HG02610 (cell line): ENCODE measurements at regions not wholly inside any gene's neighbourhood (a gene's known extent, or its start where the extent isn't known, plus 50 kb on each side); places are given as distances from the start of the nearest gene placed in this dataset.

ENCODE experiments used
- ATAC-seq: cut with Tn5 transposase; IDR thresholded peaks from one replicate; pipeline ENCODE4 v1.9.1; 2021; ENCODE audit warnings: mild to moderate bottlenecking, moderate library complexity; ENCODE audit not compliant: unreplicated experiment

DNA sequence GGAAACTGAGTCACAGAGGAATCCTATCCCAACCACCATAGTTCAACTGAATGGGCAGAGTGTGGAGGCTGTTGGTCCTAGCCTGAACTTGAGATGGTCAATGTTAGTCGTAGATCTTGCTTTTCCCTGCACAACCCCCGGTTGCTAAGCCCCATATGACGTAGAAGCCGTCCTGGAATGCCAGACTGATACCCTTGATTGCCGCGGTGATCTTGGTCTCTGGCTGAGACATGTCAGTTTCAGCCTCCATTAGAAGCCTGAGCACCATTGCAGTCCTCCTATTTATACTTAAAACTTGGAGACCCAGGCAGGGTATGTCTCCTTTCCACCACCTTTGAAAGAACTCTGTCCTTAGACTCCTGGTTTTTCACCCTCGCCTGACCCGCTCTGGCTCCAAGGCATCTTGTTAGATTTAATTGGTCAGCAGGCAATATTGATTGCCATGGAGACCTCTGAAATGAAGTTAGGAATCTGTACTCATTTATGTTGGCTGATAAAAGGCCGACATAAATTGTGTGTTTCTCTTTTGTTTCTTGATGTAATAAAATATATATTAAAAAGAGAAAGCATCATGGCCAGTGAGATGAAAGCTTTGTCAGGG, 53.4 kb downstream of the RPLP1 start:
- no peak for ATAC-seq

DNA sequence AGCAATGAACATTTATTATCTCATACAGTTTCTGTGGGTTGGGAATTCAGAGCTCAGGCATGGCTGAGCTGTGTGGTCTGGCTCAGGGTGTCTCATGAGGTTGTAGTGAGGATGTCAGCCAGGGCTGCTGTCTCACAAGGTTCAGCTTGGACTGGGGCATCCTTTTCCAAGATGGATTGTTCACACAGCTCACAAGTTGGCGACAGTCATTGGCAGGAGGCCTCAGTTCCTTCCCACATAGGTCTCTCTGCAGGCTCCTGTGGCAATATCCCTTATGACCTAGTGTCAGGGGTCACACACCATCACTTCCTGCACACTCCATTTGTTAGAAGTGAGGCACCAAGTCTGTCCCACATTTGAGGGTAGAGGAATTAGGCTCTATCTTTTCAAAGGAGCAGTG, 56.0 kb downstream of the RPLP1 start:
- ATAC-seq: no peak

DNA sequence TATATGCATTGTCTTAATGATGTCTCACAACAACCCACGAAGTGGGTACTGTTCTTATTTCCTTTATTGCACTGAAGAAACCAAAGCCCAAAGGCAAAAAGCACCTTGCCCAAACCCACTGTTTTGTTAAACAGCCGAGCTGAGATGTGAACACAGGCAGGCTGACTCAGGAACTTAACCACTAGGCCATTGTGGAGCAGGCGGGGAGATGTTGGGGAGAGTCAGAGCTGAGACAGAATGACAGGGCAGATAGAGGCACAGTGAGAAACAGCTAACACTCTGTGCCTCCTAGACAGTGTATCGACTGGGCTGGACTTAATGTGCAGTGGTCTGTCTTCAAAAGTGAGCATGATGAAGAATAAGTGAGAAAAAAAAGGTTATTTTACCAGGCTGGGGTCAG, 56.5 kb downstream of the RPLP1 start:
- no peak for ATAC-seq

DNA sequence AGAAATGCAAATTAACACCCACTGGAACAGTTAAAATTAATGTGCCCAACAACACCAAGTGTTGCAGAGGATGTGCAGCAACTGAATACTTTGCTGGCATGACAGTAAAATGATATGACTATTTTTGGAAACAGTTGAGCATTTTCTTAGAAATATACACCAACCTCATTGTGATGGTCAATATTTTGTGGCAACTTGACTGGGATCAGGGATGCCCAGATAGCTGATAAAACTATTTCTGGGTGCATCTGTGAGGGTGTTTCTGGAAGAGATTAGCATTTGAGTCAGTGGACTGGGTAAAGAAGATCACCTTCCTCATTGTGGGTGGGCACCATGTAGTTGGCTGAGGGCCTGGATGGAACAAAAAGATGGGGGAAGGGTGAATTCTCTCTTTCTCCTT, 57.9 kb downstream of the RPLP1 start:
- no peak for ATAC-seq

DNA sequence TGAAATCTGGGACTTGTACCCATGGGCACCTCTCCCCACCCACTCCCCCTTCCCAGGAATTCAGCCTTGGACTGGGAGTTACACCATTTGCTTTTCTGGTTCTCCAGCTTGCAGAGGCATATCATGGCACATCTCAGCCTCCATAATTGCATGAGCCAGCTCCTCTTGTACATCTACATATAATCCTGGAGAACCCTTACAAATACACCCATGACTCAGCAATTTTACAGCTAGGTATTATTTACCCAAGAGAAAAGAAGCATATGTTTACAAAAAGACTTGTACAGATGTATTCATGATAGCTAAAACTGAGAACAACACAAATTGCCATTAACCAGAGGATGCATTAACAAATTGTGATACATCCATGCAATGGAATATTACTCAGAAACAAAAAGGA, 58.4 kb downstream of the RPLP1 start:
- no peak for ATAC-seq

DNA sequence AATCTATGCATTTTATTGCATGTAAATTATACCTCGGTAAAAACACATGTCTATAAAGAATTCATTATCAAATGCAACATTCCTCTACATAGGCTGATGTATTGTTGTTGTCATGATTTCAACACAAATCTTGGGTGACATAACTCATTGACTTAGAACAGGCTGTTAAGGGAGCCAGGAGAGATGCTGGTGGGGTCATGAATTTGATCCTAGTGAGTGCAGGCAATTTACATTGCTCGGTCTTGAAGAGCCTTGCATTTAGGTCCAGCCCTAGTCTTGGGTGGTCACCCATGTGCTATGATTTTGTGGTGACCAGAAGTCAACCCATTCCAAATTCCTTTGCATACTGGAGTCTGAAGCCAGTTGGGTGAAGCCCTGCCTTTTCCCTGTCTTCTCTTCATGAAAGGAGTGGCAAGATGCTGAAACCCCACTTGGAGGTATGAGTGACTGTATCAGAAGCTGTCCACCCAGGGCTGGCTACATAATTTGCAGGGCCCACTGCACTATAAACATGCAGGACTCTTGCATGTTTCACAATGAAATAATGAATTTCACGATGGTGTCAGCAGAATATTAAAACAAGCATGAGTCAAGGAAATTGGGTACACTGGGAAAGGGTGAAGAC, 59.2 kb downstream of the RPLP1 start:
- ATAC-seq: no peak

DNA sequence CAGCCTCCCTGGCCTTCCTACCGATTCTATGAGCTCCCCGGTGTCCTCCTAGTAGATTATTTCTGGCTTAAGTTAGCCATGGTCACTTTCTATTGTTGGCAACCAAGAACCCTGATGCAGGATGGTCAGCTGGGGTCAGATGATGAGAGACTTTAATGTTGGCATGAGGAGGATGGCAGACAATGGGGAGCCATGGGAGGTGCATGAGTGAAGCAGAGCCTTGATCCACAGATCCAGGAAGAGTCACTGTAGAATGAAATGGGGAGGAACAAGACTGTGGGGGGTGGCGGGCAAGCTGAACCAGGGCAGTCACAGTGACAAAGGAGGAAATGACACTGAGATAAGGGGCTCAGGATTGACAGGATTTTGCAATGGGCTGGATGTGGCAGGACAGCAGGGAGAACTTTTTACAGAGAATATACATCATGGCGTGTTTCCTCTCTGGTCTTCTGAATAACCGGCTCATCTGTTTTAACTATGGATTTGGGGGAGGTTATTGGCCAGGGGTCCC, 60.9 kb downstream of the RPLP1 start:
- no peak for ATAC-seq

DNA sequence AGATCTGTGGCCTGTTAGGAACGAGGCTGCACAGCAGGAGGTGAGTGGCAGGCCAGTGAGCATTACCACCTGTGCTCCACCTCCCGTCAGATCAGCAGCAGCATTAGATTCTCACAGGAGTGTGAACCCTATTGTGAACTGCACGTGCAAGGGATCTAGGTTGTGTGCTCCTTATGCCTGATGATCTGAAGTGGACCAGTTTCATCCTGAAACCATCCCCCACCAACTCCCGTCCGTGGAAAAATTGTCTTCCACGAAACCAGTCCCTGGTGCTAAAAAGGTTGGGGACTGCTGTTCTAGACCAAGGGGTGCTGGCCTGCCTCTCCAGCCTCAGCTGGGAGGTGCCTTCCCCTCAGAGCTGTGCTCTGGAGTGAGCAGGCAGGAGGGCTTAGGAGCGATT, 61.4 kb downstream of the RPLP1 start:
- ATAC-seq: no peak

DNA sequence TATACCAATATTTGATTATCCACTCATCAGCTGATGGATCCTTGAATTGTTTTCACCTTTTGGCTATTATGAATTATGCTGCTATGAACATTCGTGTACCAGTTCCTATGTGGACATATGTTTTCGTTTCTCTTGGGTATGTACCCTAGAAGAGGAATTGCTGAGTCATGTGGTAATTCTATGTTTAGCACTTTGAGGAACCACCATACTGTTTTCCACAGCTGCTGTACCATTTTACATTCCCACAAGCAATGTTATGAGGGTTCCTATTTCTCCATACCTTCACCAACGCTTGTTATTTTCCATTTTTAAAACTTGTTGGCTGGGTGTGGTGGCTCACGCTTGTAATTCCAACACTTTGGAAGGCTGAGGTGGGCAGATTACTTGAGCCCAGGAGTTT, 62.9 kb downstream of the RPLP1 start:
- no peak for ATAC-seq

DNA sequence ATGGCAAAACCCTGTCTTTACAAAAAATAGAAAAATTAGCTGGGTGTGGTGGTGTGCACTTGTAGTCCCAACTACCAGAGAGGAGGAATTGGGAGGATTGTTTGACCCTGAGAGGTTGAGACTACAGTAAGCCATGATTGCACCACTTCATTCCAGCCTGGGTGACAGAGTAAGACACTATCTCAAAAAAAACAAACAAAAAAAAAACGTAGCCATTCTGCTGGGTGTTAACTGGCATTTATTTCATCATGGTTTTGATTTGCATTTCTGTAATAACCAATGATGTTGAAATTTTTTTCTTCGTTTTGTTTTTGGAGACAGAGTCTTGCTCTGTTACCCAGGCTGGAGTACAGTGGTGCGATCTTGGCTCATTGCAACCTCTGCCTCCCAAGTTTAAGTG, 63.3 kb downstream of the RPLP1 start:
- no peak for ATAC-seq

DNA sequence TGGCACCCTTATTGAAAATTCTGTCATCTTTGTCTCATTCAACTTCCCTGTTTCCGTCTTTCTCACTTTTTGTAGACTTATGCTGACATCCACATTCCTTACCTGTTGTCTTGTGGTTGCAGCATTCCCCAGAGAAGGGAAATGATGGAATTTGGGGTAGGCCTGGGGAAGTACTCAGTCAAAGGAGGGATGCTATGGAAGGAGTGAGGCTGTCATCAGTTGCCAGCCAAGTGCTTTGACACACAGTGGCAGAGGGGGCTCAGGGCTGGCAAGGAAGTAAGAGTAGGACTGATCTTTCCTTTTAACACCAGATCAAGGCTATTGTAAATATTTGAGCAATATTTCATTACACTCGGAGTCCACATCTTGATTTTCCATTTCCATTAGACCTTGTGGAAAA, 64.4 kb downstream of the RPLP1 start:
- no peak for ATAC-seq

DNA sequence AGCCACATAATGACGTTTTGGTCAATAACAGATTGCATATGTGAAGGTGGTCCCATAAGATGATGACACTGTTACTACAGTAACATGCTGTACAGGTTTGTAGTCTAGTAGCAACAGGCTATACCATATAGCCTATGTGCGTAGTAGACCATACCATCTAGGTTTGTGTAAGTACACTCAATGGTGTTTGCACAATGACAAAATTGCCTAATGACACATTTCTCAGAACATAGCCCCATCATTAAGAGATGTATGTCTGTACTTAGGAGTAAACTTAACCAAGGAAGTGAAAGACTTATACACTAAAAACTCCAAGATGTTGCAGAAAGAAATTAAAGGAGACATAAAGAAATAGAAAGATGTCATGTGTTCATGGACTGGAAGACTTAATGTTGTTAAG, 66.2 kb downstream of the RPLP1 start:
- no peak for ATAC-seq

DNA sequence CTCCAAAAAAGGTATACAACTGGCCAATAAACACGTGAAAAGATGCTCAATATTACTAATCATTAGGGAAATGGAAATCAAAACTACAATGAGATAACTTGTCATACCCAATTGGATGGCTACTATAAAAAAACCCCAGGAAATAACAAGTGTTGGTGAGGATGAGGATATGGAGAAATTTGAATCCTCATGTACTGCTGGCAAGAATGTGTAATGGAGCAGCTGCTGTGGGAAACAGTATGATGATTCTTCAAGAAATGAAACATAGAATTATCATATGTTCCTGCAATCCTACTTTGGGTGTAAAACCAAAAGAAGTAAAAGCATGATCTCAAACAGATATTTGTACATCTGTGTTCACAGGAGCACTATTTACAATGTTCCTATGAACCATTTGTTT, 67.4 kb downstream of the RPLP1 start:
- no peak for ATAC-seq

DNA sequence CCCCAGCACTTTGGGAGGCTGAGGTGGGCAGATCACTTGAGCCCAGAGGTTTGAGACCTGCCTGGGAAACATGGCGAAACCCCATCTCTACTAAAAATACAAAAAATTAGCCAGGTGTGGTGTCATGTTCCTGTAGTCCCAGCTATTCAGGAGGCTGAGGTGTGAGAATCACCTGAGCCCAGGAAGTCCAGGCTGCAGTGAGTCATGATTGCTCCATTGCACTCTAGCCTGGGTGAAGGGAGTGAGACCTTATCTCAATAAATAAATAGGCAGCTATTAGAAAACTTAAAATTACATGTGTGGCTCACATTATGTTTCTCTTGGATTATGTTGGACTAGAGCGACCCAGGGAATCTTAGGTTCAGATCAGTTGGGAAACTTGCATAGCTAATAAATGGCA, 69.7 kb downstream of the RPLP1 start:
- ATAC-seq: no peak

DNA sequence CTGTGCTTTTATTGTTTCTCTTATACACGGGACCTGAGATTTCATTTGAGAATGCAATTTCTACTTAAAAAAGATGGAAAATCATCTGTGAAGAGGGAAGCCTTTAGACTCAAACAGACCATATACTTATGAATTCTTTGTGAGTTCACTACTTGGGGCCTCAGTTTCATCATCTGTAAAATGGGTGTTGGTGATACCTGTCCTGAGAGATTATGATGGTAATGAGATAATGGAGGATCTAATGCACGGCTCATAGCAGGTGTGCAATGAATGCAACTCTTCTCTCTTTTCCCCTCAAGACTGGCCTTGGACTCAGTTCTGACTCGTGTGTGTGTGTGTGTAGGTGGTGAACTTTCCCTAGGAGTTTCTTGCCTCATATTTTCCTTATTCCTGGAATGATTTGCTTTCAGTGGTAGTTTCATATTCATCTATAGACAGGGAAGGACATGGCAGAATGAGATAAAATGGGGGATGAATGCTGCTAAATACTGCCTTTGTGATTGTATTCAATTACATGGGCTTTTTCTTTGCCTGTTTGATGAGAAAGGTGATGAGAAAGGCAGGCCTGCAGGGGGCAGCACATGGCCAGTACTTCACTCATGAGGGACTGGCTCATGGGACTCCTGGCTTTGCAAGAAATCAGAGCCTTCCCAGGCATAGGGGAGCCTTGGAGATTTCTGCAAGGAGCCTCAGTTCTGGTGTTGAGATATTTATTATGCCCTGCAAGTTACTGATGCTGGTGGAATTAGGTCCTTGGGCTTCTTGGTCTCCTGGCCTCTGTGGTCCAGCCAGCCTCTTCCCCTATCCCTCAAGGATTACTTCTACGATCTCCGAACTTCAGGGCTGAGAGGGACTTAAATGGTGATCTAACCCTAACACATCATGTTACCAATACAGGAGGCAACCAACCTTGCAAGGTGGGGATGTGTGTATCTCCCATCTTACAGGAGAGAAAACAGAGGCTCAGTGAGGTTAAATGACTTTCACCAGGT, 70.7 kb downstream of the RPLP1 start:
- ATAC-seq: no peak

DNA sequence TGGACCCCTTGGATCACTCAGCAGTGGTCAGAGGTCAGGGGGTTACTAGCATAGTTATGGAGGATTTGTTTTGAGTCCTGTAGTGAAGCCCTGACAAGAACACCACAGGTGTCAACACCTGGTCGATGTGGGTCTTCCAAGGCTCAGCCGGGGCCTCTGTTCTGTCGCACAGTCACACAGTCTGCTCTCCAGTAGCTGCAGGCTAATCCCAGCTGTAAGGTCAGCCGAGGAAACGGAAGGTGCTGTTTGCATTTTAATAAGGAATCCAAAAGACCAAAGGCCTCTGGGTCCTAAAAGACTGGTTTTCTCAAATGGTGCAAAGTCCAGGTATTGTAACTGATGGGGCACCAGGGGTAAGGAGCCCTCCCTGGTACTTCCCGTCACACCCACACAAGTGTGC, 71.7 kb downstream of the RPLP1 start:
- no peak for ATAC-seq

DNA sequence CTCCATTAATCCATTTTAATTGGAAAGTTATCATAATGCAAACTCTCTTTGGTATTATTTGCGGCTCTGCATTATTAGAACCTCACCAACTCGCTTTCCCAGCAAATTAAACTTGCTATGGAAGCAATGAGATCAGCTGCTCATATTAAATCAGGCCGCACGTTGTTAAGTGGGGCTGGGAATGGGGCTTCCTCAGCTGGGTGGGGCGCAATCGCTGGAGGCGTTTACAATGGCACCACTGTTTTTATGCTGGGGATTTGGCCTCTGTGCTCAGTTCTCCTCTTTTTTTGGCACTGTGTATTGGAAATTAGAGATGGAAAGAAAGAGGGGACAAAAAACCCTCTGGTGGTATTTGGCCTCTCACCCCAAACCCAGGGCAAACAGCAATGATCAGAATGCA, 72.2 kb downstream of the RPLP1 start:
- no peak for ATAC-seq

DNA sequence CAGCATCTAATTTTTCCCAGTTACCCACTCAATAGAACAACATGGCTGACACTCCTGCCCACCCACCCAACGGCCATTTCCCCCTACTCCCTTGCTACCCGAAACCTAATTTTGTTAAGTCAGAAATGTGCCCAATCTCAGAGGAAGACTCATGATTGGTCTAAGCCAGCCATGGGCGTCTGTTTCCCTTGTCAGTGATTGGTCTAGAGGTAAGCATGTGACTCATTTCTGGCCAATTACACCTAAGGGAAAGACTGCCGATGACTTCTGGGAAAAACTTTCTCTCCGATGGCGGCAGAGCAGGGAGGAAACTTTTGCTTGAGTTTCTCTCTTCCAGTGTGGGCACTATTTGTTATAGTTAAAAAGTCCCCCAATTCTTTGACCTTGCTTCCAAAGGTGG, 72.9 kb downstream of the RPLP1 start:
- ATAC-seq: no peak

DNA sequence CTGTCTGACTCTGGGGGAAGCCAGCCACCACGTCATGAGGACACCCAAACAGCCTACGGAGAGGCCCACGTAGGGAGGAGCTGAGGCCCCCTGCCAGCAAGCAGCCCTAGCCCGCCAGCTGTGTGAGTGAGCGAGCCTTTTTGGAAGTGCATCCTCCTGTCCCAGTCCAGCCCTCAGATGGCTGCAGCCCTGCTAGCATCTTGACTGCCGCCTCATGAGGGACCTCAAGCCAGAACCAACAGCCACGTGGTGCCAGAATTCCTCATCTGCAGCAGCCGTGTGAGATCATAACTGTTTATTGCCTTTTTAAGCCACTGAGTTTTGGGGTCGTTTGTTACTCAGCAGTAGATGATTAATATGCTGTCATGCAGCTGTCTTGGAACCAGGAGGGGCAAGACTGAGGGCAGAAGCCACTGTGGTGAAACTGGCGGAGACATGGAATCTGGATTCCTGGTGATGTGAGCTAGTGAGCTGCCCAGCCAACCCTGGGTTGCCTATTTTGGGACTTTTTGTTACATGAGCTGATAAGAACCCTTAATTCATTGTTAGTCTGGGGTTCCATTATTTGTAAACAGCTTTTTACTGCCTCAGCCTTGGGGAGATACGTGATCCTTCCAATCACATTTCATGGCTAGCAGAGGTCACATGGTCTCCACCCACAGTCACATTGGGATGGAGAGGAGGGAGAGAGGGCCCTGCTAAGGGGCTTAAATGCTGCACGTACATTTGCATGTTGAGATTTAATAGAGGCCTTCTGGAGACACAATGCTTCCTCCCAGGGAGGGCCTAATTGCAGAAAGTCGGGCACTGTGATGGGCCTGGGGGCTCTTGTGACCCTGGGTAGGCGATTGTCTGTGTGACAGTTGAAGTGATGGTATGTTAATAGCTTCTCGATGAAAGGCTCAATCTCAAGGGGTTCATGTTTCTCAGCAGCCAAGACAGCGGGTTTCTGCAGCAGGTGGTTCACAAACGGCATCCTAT, 73.8 kb downstream of the RPLP1 start:
- no peak for ATAC-seq

DNA sequence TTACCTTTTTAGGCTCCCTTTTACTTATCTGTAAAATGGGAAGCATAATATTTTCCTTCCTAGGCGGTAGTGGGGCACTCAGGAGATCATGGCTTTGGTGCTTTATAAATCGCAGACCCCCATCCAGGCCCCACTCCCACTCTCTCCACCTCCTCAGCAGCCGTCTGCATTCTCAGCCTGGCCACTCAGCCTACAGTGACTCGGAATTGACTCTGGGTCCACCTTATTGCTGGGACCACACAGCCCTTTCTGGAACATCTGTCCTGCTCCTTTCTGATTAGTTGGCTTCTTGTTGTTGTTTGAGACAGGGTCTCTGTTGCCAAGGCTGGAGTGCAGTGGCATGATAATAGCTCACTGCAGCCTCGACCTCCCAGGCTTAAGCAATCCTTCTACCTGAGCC, 76.5 kb downstream of the RPLP1 start:
- no peak for ATAC-seq
